K562 (cell line): ENCODE measurements at regions not wholly inside any gene's neighbourhood (a gene's known extent, or its start where the extent isn't known, plus 50 kb on each side); places are given as distances from the start of the nearest gene placed in this dataset.

Experiments
- CREB1 ChIP-seq, 2 experiments: sonication (generic) in 1 of 2; formaldehyde crosslinking in 1 of 2; IDR thresholded peaks; 2 replicates each; pipeline versions ENCODE4 v1.6.1 to v1.8.0; 2012 to 2022; ENCODE audit warnings: inconsistent platforms in 1 of 2, mild to moderate bottlenecking in 1 of 2, missing genetic modification reagents in 1 of 2, moderate library complexity in 1 of 2
- CTCF ChIP-seq, 3 experiments: IDR thresholded peaks in 2 of 3; conservative IDR thresholded peaks in 1 of 3; 2 replicates each; pipeline ENCODE4 v1.5.1; 2011 to 2012; ENCODE audit warnings: low read length in 3 of 3, mild to moderate bottlenecking in 3 of 3, control low read depth in 2 of 3, improper control_type of control experiment in 1 of 3, inconsistent platforms in 1 of 3, low read depth in 1 of 3, mixed read lengths in 1 of 3, moderate library complexity in 1 of 3; ENCODE audit not compliant: insufficient read depth in 2 of 3
- DIDO1 ChIP-seq: fragments of 450-650 bp; IDR thresholded peaks from 2 replicates; pipeline ENCODE4 v1.6.1; 2016; ENCODE audit warnings: low read depth, missing biosample characterization, missing genetic modification characterization
- FOXO4 ChIP-seq: fragments of 450-650 bp; formaldehyde crosslinking; IDR thresholded peaks from 2 replicates; pipeline ENCODE4 v1.4.0; 2020; ENCODE audit warnings: mild to moderate bottlenecking, moderate library complexity
- POLR2AphosphoS2 ChIP-seq: IDR thresholded peaks from 2 replicates; pipeline ENCODE4 v1.6.1; 2012; ENCODE audit warnings: low read length, improper control_type of control experiment
- SMC3 ChIP-seq: conservative IDR thresholded peaks from 2 replicates; pipeline ENCODE4 v1.6.1; 2011; ENCODE audit warnings: low read depth, low read length, improper control_type of control experiment; ENCODE audit not compliant: insufficient read depth
- SREBF2 ChIP-seq: sonication (generic); formaldehyde crosslinking; IDR thresholded peaks from 2 replicates; pipeline ENCODE4 v1.4.0; 2020; ENCODE audit warnings: mild to moderate bottlenecking, missing genetic modification reagents
- YBX1 ChIP-seq: fragments of 450-650 bp; IDR thresholded peaks from 2 replicates; pipeline ENCODE4 v1.7.1; 2016; ENCODE audit warnings: mild to moderate bottlenecking
- ZNF197 ChIP-seq: fragments of 200-800 bp; sonication (Bioruptor generic); IDR thresholded peaks from 2 replicates; pipeline ENCODE4 v1.6.1; 2016; ENCODE audit warnings: low read depth, missing genetic modification characterization, missing compliant biosample characterization
- TF ChIP-seq, protein P1 (sequence below): fragments of 450-650 bp; IDR thresholded peaks from 2 replicates; pipeline ENCODE4 v1.6.1; 2016
- TF ChIP-seq, protein P2 (sequence below), 2 experiments: IDR thresholded peaks in 1 of 2; conservative IDR thresholded peaks in 1 of 2; 2 replicates each; pipeline ENCODE4 v1.6.1; 2016; ENCODE audit warnings: low read depth in 2 of 2, mild to moderate bottlenecking in 1 of 2, missing compliant biosample characterization in 1 of 2, missing genetic modification characterization in 1 of 2, moderate library complexity in 1 of 2
- TF ChIP-seq, protein P3 (sequence below): sonication (generic); formaldehyde crosslinking; IDR thresholded peaks from 2 replicates; pipeline ENCODE4 v1.8.1; 2023; ENCODE audit warnings: mild to moderate bottlenecking, missing genetic modification reagents
- TF ChIP-seq, protein P4 (sequence below), 2 experiments: fragments of 450-650 bp; formaldehyde crosslinking in 1 of 2; IDR thresholded peaks; 2 replicates each; pipeline versions ENCODE4 v1.4.0 to v1.6.1; 2014 to 2020; ENCODE audit warnings: mild to moderate bottlenecking in 2 of 2, borderline replicate concordance in 1 of 2, low read depth in 1 of 2

- TF ChIP-seq CREB1 (IDR thresholded peaks at IDR 0.05) (no peak), CREB1 (CRISPR knock-in tag; IDR thresholded peaks at IDR 0.05) (no peak), POLR2AphosphoS2 (no peak), CTCF (IDR thresholded peaks at IDR 0.05 in 2 of 3, conservative IDR thresholded peaks at IDR 0.05 in 1 of 3; ENCODE audit: insufficient read depth in 2 of 3, low read depth in 1 of 3, low read length in 3 of 3) (no peak), DIDO1 (tag) (no peak), SREBF2 (CRISPR knock-in tag) (no peak), YBX1 (no peak), FOXO4 (CRISPR knock-in tag) (no peak), ZNF197 (CRISPR knock-in tag) (no peak), SMC3 (no peak)
- TF ChIP-seq, protein P1, sequence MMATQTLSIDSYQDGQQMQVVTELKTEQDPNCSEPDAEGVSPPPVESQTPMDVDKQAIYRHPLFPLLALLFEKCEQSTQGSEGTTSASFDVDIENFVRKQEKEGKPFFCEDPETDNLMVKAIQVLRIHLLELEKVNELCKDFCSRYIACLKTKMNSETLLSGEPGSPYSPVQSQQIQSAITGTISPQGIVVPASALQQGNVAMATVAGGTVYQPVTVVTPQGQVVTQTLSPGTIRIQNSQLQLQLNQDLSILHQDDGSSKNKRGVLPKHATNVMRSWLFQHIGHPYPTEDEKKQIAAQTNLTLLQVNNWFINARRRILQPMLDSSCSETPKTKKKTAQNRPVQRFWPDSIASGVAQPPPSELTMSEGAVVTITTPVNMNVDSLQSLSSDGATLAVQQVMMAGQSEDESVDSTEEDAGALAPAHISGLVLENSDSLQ, result no peak
- TF ChIP-seq, protein P2, sequence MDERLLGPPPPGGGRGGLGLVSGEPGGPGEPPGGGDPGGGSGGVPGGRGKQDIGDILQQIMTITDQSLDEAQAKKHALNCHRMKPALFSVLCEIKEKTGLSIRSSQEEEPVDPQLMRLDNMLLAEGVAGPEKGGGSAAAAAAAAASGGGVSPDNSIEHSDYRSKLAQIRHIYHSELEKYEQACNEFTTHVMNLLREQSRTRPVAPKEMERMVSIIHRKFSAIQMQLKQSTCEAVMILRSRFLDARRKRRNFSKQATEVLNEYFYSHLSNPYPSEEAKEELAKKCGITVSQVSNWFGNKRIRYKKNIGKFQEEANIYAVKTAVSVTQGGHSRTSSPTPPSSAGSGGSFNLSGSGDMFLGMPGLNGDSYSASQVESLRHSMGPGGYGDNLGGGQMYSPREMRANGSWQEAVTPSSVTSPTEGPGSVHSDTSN (CRISPR knock-in tag; IDR thresholded peaks at IDR 0.05; ENCODE audit: low read depth), result no peak
- TF ChIP-seq, protein P2 (tag; conservative IDR thresholded peaks at IDR 0.05; ENCODE audit: low read depth), result no peak
- TF ChIP-seq, protein P3, sequence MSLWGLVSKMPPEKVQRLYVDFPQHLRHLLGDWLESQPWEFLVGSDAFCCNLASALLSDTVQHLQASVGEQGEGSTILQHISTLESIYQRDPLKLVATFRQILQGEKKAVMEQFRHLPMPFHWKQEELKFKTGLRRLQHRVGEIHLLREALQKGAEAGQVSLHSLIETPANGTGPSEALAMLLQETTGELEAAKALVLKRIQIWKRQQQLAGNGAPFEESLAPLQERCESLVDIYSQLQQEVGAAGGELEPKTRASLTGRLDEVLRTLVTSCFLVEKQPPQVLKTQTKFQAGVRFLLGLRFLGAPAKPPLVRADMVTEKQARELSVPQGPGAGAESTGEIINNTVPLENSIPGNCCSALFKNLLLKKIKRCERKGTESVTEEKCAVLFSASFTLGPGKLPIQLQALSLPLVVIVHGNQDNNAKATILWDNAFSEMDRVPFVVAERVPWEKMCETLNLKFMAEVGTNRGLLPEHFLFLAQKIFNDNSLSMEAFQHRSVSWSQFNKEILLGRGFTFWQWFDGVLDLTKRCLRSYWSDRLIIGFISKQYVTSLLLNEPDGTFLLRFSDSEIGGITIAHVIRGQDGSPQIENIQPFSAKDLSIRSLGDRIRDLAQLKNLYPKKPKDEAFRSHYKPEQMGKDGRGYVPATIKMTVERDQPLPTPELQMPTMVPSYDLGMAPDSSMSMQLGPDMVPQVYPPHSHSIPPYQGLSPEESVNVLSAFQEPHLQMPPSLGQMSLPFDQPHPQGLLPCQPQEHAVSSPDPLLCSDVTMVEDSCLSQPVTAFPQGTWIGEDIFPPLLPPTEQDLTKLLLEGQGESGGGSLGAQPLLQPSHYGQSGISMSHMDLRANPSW (CRISPR knock-in tag), result no peak
- TF ChIP-seq, protein P4, sequence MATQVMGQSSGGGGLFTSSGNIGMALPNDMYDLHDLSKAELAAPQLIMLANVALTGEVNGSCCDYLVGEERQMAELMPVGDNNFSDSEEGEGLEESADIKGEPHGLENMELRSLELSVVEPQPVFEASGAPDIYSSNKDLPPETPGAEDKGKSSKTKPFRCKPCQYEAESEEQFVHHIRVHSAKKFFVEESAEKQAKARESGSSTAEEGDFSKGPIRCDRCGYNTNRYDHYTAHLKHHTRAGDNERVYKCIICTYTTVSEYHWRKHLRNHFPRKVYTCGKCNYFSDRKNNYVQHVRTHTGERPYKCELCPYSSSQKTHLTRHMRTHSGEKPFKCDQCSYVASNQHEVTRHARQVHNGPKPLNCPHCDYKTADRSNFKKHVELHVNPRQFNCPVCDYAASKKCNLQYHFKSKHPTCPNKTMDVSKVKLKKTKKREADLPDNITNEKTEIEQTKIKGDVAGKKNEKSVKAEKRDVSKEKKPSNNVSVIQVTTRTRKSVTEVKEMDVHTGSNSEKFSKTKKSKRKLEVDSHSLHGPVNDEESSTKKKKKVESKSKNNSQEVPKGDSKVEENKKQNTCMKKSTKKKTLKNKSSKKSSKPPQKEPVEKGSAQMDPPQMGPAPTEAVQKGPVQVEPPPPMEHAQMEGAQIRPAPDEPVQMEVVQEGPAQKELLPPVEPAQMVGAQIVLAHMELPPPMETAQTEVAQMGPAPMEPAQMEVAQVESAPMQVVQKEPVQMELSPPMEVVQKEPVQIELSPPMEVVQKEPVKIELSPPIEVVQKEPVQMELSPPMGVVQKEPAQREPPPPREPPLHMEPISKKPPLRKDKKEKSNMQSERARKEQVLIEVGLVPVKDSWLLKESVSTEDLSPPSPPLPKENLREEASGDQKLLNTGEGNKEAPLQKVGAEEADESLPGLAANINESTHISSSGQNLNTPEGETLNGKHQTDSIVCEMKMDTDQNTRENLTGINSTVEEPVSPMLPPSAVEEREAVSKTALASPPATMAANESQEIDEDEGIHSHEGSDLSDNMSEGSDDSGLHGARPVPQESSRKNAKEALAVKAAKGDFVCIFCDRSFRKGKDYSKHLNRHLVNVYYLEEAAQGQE (IDR thresholded peaks at IDR 0.05; ENCODE audit: borderline replicate concordance), result no peak
- TF ChIP-seq, protein P4 (CRISPR knock-in tag; IDR thresholded peaks at IDR 0.05; ENCODE audit: low read depth), result no peak
Observed at GRCh38 chr10:78721231-78721630, 347.5 kb upstream of the ZMIZ1 start.
